OCI-LY3 (cell line): ENCODE measurements at regions not wholly inside any gene's neighbourhood (a gene's known extent, or its start where the extent isn't known, plus 50 kb on each side); places are given as distances from the start of the nearest gene placed in this dataset.

ENCODE experiments used
- H2AFZ ChIP-seq: fragments of 200-600, 300-600 bp; shearing (Covaris generic); 2 replicates; pipeline ENCODE4 v1.6.0; 2014; ENCODE audit warnings: antibody characterized with exemption, low read depth, low read length
- H3K27ac ChIP-seq: fragments of 200-600, 300-600 bp; sonication (generic); 2 replicates; pipeline ENCODE4 v1.5.1; 2014; ENCODE audit warnings: mild to moderate bottlenecking, low read length, moderate library complexity, mixed read lengths
- H3K27me3 ChIP-seq: fragments of 200-600, 300-600 bp; sonication (generic); 2 replicates; pipeline ENCODE4 v1.6.1; 2014; ENCODE audit warnings: low read depth, low read length, mixed read lengths
- H3K36me3 ChIP-seq: fragments of 200-600, 300-600 bp; sonication (generic); replicated peaks from 2 replicates; pipeline ENCODE3; 2014; ENCODE audit warnings: low read depth, low read length, mixed read lengths
- H3K4me1 ChIP-seq: fragments of 300-600, 200-600 bp; sonication (generic); 2 replicates; pipeline ENCODE4 v1.6.1; 2014; ENCODE audit warnings: low read length, mixed read lengths
- H3K4me2 ChIP-seq: fragments of 200-600, 300-600 bp; sonication (generic); 2 replicates; pipeline ENCODE4 v1.6.1; 2014; ENCODE audit warnings: low read length, mixed read lengths
- H3K4me3 ChIP-seq: fragments of 300-600, 200-600 bp; sonication (generic); 2 replicates; pipeline ENCODE4 v1.5.1; 2014; ENCODE audit warnings: antibody characterized with exemption, mild to moderate bottlenecking, low read length, moderate library complexity
- H3K79me2 ChIP-seq: fragments of 300-600, 200-600 bp; shearing (Covaris generic); 2 replicates; pipeline ENCODE4 v1.6.1; 2014; ENCODE audit warnings: mild to moderate bottlenecking, low read length, mixed read lengths
- H3K9ac ChIP-seq: fragments of 300-600, 200-600 bp; shearing (Covaris generic); 2 replicates; pipeline ENCODE4 v1.6.0; 2014; ENCODE audit warnings: mild to moderate bottlenecking, low read length, moderate library complexity
- H3K9me3 ChIP-seq: fragments of 200-600, 300-600 bp; shearing (Covaris generic); 2 replicates; pipeline ENCODE4 v1.6.1; 2014; ENCODE audit warnings: low read length, mixed read lengths; ENCODE audit not compliant: insufficient read depth
- H4K20me1 ChIP-seq: fragments of 200-600, 300-600 bp; sonication (generic); 2 replicates; pipeline ENCODE4 v1.6.1; 2016; ENCODE audit warnings: low read length, mixed read lengths; ENCODE audit not compliant: insufficient read depth
- CTCF ChIP-seq: fragments of 200-600, 300-600 bp; sonication (generic); IDR thresholded peaks from 2 replicates; pipeline ENCODE4 v1.5.1; 2014; ENCODE audit warnings: antibody characterized with exemption, low read length, low read depth
- EZH2phosphoT487 ChIP-seq: fragments of 200-600 bp; shearing (Covaris generic); IDR thresholded peaks from 2 replicates; pipeline ENCODE4 v1.6.1; 2018; ENCODE audit warnings: antibody characterized with exemption, mixed run types, low read depth

DNA sequence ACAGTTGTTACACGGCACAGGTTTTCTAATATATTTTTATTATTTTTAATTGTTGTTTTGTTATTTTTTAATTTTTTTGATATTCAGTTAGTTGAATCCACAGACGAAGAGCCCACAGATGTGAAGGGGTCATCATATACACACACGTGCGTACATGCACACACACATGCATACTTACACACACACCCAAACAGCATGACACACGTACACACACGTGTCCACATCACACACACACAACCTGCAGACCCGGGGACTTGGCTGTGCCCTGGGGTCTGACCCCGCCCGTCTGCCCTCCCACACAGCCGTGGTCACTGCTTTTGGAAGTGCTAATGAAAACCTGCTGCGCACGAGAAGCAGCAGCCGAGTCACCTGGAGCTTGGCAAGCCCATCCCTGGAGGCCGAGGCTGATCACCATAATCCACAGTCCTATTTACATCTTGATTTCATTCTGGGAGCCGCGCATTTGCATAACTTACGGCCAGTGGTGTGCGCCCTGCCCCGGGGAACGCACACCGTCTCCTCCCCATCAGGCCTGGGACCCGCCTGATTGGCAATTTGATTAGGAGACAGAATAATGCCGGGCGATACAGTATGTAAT lies 110.3 kb downstream of the BRD1 start:
- H3K9me3 ChIP-seq = no peaks in the 10 kb centered on the region
- H3K79me2 ChIP-seq = no peaks in the 10 kb centered on the region
- no peak overlapping the region for H2AFZ ChIP-seq
- no peaks in the 10 kb centered on the region for H4K20me1 ChIP-seq
- H3K27ac ChIP-seq = no peak overlapping the region
- H3K4me1 ChIP-seq = no peaks in the 10 kb centered on the region
- no peak overlapping the region for H3K4me2 ChIP-seq
- H3K4me3 ChIP-seq = no peak overlapping the region
- no peaks in the 10 kb centered on the region for H3K27me3 ChIP-seq
- no peak overlapping the region for H3K9ac ChIP-seq
- H3K36me3 ChIP-seq = no peaks in the 10 kb centered on the region
- TF ChIP-seq EZH2phosphoT487 (no peak), CTCF (no peak)

- Histone ChIP-seq H3K27me3 (no peaks in the 10 kb centered on the region), H3K4me3 (no peak overlapping the region), H4K20me1 (no peaks in the 10 kb centered on the region), H3K27ac (no peak overlapping the region), H3K9me3 (no peaks in the 10 kb centered on the region), H3K9ac (no peak overlapping the region), H3K79me2 (no peaks in the 10 kb centered on the region), H3K36me3 (no peaks in the 10 kb centered on the region), H3K4me2 (no peak overlapping the region), H2AFZ (no peak overlapping the region), H3K4me1 (no peaks in the 10 kb centered on the region)
- TF ChIP-seq EZH2phosphoT487 (no peak), CTCF (no peak)
Observed at GRCh38 chr22:49716441-49716840, 111.2 kb downstream of the BRD1 start.

- no peak overlapping the region for H3K9ac ChIP-seq
- H3K4me1 ChIP-seq = no peaks in the 10 kb centered on the region
Observed at GRCh38 chr22:49715450-49715849, 112.2 kb downstream of the BRD1 start.

GRCh38 chr22:49713003-49713402 lies 114.7 kb downstream of the BRD1 start:
- Histone ChIP-seq H3K36me3 (no peaks in the 10 kb centered on the region), H2AFZ (no peak overlapping the region), H3K9ac (no peak overlapping the region), H3K27ac (no peak overlapping the region), H3K79me2 (no peaks in the 10 kb centered on the region), H3K4me2 (no peak overlapping the region), H3K4me1 (no peaks in the 10 kb centered on the region), H3K9me3 (no peaks in the 10 kb centered on the region), H4K20me1 (no peaks in the 10 kb centered on the region), H3K27me3 (no peaks in the 10 kb centered on the region), H3K4me3 (no peak overlapping the region)
- TF ChIP-seq CTCF (no peak), EZH2phosphoT487 (no peak)

More at GRCh38 chr22:49715450-49715849, 112.2 kb downstream of the BRD1 start:
- H3K4me2 ChIP-seq = no peak overlapping the region
- no peak overlapping the region for H3K4me3 ChIP-seq
- no peaks in the 10 kb centered on the region for H3K27me3 ChIP-seq
- H3K27ac ChIP-seq = no peak overlapping the region
- H4K20me1 ChIP-seq = no peaks in the 10 kb centered on the region
- TF ChIP-seq EZH2phosphoT487 (no peak), CTCF (no peak)
- no peaks in the 10 kb centered on the region for H3K79me2 ChIP-seq
- no peaks in the 10 kb centered on the region for H3K36me3 ChIP-seq
- H2AFZ ChIP-seq = no peak overlapping the region
- H3K9me3 ChIP-seq = no peaks in the 10 kb centered on the region
